AG09319 (cell line): ENCODE measurements at regions not wholly inside any gene's neighbourhood (a gene's known extent, or its start where the extent isn't known, plus 50 kb on each side); places are given as distances from the start of the nearest gene placed in this dataset.

ENCODE experiments used
- DNase-seq: peaks from one replicate; pipeline ENCODE4 v3.0.0-alpha.2; 2010; ENCODE audit warnings: low read depth; ENCODE audit errors: extremely low read depth
- TF ChIP-seq, protein P1 (sequence below): IDR thresholded peaks from 2 replicates; pipeline ENCODE4 v1.5.1; 2011; ENCODE audit warnings: low read depth, mild to moderate bottlenecking, inconsistent platforms, low read length, moderate library complexity

GRCh38 chr6:159512571-159512970 is 180.5 kb downstream of the SOD2 start:
- TF ChIP-seq, protein P1, sequence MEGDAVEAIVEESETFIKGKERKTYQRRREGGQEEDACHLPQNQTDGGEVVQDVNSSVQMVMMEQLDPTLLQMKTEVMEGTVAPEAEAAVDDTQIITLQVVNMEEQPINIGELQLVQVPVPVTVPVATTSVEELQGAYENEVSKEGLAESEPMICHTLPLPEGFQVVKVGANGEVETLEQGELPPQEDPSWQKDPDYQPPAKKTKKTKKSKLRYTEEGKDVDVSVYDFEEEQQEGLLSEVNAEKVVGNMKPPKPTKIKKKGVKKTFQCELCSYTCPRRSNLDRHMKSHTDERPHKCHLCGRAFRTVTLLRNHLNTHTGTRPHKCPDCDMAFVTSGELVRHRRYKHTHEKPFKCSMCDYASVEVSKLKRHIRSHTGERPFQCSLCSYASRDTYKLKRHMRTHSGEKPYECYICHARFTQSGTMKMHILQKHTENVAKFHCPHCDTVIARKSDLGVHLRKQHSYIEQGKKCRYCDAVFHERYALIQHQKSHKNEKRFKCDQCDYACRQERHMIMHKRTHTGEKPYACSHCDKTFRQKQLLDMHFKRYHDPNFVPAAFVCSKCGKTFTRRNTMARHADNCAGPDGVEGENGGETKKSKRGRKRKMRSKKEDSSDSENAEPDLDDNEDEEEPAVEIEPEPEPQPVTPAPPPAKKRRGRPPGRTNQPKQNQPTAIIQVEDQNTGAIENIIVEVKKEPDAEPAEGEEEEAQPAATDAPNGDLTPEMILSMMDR, result no peak
- DNase-seq, result no peak

- DNase-seq, result no peak
- TF ChIP-seq, protein P1, result no peak
These were observed 180.9 kb downstream of the SOD2 start for GRCh38 chr6:159512104-159512503.

DNA sequence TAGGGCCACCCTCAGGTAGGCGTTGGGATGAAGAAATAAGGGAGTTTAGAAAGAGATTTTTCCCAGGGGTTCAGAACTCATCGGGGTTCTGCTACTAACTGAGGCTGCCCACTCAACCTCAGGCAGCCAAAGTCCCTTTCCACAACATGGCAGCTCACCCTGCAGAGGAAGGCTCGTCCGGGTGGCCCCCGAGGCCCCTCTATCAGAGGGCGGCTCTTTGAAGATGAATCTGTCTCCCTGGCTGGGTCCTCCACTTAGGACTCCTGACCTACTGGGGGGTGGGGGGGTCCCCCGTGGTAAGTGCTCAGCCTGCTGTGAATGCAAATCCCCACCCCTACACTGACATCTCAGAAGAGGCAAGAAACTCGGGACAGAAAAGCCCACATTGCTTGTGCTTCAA is 182.9 kb downstream of the SOD2 start:
- no peak for DNase-seq
- TF ChIP-seq, protein P1, result no peak

GRCh38 chr6:159508931-159509330 is 184.1 kb downstream of the SOD2 start:
- TF ChIP-seq, protein P1, result no peak
- no peak for DNase-seq

DNA sequence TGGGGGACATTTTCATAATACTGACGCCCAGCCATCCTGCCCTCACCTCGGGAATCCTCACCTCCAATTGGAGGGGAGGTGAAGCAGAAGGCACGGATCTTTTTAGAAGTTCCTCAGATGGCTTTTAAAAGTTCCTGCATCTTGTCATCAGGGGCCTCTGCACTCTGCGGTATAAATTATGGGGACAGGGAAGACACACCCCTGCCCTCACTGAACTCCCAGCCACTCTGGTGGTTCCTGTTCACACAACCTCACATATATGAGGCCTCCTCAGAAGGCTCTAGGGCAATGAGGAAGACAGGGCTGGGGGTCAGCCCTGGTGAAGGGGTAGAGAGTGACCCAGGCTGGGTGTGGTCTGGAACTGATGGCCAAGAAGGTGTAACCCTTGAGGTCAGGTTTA is 187.0 kb downstream of the SOD2 start:
- TF ChIP-seq, protein P1, result no peak
- DNase-seq, result no peak

- TF ChIP-seq, protein P1, result no peak
- no peak for DNase-seq
These were observed 187.7 kb downstream of the SOD2 start for GRCh38 chr6:159505140-159505922.

DNA sequence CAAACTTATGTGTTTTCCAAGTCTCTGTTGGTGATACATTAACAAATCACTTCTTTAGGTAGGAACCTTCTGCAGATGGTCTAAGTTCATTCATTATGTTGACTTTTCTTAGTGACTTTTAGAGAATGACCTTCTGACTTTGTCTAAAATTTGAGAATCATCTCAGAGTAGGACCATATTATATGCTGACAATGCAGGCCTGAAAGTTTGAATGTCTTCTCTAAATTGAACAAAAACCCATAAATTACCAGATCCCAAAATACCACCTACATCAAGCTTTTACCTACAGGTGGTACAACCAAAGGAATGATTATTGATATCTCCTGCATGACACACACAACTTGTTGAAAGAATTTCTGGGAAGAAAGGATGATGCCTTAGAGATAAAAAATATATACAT is 191.5 kb downstream of the SOD2 start:
- TF ChIP-seq, protein P1, result no peak
- no peak for DNase-seq
